Coronary artery (tissue), 2 donors: ENCODE measurements at regions not wholly inside any gene's neighbourhood (a gene's known extent, or its start where the extent isn't known, plus 50 kb on each side); places are given as distances from the start of the nearest gene placed in this dataset.

ENCODE experiments used
- DNase-seq: peaks from one replicate; pipeline ENCODE4 v3.0.0-alpha.2; 2017; ENCODE audit warnings: low spot score
- H3K27ac ChIP-seq, 2 donors: fragments of 200-600 bp; sonication (generic); one replicate each; pipeline ENCODE4 v1.5.1; 2016 to 2019
- H3K4me3 ChIP-seq: fragments of 200-600 bp; sonication (generic); 2 replicates; pipeline ENCODE4 v1.5.1; 2016; ENCODE audit warnings: mild to moderate bottlenecking, moderate library complexity
- CTCF ChIP-seq: fragments of 200-600 bp; sonication (generic); IDR thresholded peaks from one replicate; pipeline ENCODE4 v1.5.1; 2019; ENCODE audit warnings: antibody characterized with exemption

- Histone ChIP-seq H3K4me3 (no peak overlapping the region), H3K27ac (no peak overlapping the region)
- TF ChIP-seq CTCF, result no peak
- DNase-seq, result no peak
Measured at GRCh38 chr16:17568239-17568638, 97.5 kb upstream of the XYLT1 start.

- no peak overlapping the region for H3K27ac ChIP-seq
- no peak for DNase-seq
Measured at GRCh38 chr16:17567455-17567854, 96.7 kb upstream of the XYLT1 start.

GRCh38 chr16:17566656-17567450 lies 96.1 kb upstream of the XYLT1 start:
- no peak for TF ChIP-seq CTCF
- Histone ChIP-seq H3K27ac (no peak overlapping the region), H3K4me3 (no peak overlapping the region)

More at GRCh38 chr16:17567455-17567854, 96.7 kb upstream of the XYLT1 start:
- no peak for TF ChIP-seq CTCF
- H3K4me3 ChIP-seq, result no peak overlapping the region

GRCh38 chr16:17566075-17566474 lies 95.3 kb upstream of the XYLT1 start:
- Histone ChIP-seq H3K27ac (no peak overlapping the region), H3K4me3 (no peak overlapping the region)
- no peak for DNase-seq
- no peak for TF ChIP-seq CTCF

More at GRCh38 chr16:17566656-17567450, 96.1 kb upstream of the XYLT1 start:
- no peak for DNase-seq

- no peak for DNase-seq
- no peak for TF ChIP-seq CTCF
- H3K4me3 ChIP-seq, result no peak overlapping the region
- H3K27ac ChIP-seq, result no peak overlapping the region
Measured at GRCh38 chr16:17565605-17566004, 94.8 kb upstream of the XYLT1 start.

- DNase-seq, result no peak
- no peak overlapping the region for H3K27ac ChIP-seq
- TF ChIP-seq CTCF, result no peak
- no peak overlapping the region for H3K4me3 ChIP-seq
Measured at GRCh38 chr16:17564856-17565255, 94.1 kb upstream of the XYLT1 start.
